Ishikawa (cell line): ENCODE measurements at regions not wholly inside any gene's neighbourhood (a gene's known extent, or its start where the extent isn't known, plus 50 kb on each side); places are given as distances from the start of the nearest gene placed in this dataset.

Experiments used
- CEBPB ChIP-seq: IDR thresholded peaks from 2 replicates; pipeline ENCODE4 v1.6.1; 2012
- CREB1 ChIP-seq: IDR thresholded peaks from 2 replicates; pipeline ENCODE4 v1.6.1; 2012; ENCODE audit warnings: low read depth
- EGR1 ChIP-seq: IDR thresholded peaks from 2 replicates; pipeline ENCODE4 v1.6.1; 2012
- EP300 ChIP-seq: IDR thresholded peaks from 2 replicates; pipeline ENCODE4 v1.6.1; 2012; ENCODE audit warnings: borderline replicate concordance
- FOXM1 ChIP-seq: IDR thresholded peaks from 2 replicates; pipeline ENCODE4 v1.6.1; 2012; ENCODE audit warnings: low read depth, borderline replicate concordance
- NFIC ChIP-seq: IDR thresholded peaks from 2 replicates; pipeline ENCODE4 v1.6.1; 2012
- RAD21 ChIP-seq: IDR thresholded peaks from 2 replicates; pipeline ENCODE4 v1.6.1; 2012; ENCODE audit warnings: low read depth
- TAF1 ChIP-seq: IDR thresholded peaks from 2 replicates; pipeline ENCODE4 v1.6.1; 2012; ENCODE audit warnings: low read depth, mild to moderate bottlenecking
- TCF12 ChIP-seq: IDR thresholded peaks from 2 replicates; pipeline ENCODE4 v1.6.1; 2012; ENCODE audit warnings: low read depth
- TEAD4 ChIP-seq: IDR thresholded peaks from 2 replicates; pipeline ENCODE4 v1.6.1; 2012
- YY1 ChIP-seq: IDR thresholded peaks from 2 replicates; pipeline ENCODE4 v1.6.1; 2012; ENCODE audit warnings: low read depth
- ZBTB7A ChIP-seq: IDR thresholded peaks from 2 replicates; pipeline ENCODE4 v1.6.1; 2012; ENCODE audit warnings: low read depth
- TF ChIP-seq, protein P1 (sequence below): IDR thresholded peaks from 2 replicates; pipeline ENCODE4 v1.6.1; 2012; ENCODE audit warnings: low read depth, mild to moderate bottlenecking
- TF ChIP-seq, protein P2 (sequence below): IDR thresholded peaks from 2 replicates; pipeline ENCODE4 v1.6.1; 2012
- TF ChIP-seq, protein P3 (sequence below): IDR thresholded peaks from 2 replicates; pipeline ENCODE4 v1.6.1; 2012

DNA sequence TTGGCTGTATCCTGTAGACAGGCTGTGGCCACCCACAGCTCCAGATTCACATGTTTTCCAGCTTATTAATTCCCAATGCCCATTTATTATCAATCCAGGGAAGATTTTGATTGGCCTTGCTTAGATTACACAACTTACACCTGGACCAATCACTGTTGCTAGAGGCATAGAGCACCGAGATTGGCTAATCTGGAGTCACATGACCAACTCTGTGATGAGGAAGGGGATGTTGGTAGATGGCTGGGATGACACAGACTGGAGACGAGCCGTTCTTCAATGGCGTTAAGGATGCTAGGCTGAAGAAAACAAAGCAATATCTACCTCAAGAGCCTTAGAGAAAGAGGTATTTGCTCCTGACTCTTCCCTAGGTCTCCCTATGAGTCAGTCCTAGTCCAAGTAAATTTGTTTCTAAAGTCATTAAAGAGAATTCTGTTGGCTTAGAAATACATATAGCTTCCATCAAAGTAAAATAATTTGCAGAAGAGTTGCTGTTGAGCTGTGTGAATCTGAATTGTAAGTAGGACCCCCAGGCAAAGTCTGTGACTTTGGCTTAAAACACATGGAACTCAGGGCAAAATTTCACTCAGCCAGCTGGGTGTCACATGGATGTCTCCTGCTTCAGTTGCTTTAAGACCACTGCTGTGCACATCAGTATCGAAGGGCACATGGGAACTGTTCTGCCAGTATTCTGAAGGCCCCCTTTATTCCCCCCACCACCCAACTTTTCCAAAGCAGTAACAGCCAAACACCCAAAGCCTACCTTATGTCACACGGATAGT lies 326.4 kb upstream of the KLF4 start:
- TF ChIP-seq TAF1 (no peak), RAD21 (no peak), EGR1 (no peak)

DNA sequence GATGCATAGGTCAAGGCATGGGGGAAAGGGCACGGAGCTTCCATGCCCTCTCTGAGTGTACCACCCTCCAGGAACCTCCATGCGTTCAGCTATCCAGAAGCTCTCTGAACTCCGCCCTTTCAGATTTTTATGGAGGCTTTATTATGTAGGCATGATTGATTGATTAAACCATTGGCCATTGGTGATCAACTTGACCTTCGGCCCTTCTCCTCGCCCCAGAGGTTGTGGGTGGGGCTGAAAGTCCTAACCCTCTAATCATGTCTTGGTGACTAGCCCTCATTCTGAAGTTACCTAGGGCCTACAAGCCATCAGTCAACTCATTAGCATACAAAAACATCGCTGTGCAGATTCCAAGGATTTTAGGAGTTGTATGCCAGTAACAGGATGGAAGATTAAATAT lies 323.7 kb upstream of the KLF4 start:
- TF ChIP-seq EGR1 (no peak), ZBTB7A (no peak), CREB1 (no peak), TCF12 (no peak), YY1 (no peak), TEAD4 (no peak), CEBPB (no peak), RAD21 (no peak), NFIC (no peak), FOXM1 (no peak), EP300 (no peak), TAF1 (no peak)
- TF ChIP-seq, protein P1, sequence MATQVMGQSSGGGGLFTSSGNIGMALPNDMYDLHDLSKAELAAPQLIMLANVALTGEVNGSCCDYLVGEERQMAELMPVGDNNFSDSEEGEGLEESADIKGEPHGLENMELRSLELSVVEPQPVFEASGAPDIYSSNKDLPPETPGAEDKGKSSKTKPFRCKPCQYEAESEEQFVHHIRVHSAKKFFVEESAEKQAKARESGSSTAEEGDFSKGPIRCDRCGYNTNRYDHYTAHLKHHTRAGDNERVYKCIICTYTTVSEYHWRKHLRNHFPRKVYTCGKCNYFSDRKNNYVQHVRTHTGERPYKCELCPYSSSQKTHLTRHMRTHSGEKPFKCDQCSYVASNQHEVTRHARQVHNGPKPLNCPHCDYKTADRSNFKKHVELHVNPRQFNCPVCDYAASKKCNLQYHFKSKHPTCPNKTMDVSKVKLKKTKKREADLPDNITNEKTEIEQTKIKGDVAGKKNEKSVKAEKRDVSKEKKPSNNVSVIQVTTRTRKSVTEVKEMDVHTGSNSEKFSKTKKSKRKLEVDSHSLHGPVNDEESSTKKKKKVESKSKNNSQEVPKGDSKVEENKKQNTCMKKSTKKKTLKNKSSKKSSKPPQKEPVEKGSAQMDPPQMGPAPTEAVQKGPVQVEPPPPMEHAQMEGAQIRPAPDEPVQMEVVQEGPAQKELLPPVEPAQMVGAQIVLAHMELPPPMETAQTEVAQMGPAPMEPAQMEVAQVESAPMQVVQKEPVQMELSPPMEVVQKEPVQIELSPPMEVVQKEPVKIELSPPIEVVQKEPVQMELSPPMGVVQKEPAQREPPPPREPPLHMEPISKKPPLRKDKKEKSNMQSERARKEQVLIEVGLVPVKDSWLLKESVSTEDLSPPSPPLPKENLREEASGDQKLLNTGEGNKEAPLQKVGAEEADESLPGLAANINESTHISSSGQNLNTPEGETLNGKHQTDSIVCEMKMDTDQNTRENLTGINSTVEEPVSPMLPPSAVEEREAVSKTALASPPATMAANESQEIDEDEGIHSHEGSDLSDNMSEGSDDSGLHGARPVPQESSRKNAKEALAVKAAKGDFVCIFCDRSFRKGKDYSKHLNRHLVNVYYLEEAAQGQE, result no peak
- TF ChIP-seq, protein P2, sequence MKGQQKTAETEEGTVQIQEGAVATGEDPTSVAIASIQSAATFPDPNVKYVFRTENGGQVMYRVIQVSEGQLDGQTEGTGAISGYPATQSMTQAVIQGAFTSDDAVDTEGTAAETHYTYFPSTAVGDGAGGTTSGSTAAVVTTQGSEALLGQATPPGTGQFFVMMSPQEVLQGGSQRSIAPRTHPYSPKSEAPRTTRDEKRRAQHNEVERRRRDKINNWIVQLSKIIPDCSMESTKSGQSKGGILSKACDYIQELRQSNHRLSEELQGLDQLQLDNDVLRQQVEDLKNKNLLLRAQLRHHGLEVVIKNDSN, result no peak
- TF ChIP-seq, protein P3, sequence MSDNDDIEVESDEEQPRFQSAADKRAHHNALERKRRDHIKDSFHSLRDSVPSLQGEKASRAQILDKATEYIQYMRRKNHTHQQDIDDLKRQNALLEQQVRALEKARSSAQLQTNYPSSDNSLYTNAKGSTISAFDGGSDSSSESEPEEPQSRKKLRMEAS, result no peak

DNA sequence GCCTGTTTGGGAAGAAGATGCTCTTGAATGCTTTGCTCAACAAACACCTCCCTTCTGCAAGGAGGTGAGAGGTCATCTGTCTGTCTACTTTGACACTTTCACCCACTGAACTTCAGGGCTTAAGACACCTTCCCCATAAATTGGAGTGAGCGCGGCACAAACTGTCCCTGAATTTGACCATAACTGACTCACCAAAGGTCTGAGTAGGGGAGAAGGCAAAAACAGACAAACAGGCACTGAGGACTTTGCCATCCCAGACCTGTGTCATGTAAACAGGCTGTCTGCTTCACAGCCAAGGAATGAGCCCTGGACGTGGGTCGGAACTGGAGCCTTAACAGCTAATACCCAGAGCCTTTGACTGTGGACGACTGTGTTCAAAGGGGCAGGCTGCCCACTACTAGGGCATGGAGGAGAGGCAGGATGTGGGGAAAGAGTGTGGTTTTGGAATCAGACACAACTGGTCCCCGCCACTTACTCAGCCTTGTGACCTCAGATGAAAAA lies 320.9 kb upstream of the KLF4 start:
- TF ChIP-seq FOXM1 (no peak), CEBPB (no peak), ZBTB7A (no peak), TEAD4 (no peak), TCF12 (no peak), YY1 (no peak), EP300 (no peak), TAF1 (no peak)
- TF ChIP-seq, protein P2, result no peak
- TF ChIP-seq, protein P1, result no peak

DNA sequence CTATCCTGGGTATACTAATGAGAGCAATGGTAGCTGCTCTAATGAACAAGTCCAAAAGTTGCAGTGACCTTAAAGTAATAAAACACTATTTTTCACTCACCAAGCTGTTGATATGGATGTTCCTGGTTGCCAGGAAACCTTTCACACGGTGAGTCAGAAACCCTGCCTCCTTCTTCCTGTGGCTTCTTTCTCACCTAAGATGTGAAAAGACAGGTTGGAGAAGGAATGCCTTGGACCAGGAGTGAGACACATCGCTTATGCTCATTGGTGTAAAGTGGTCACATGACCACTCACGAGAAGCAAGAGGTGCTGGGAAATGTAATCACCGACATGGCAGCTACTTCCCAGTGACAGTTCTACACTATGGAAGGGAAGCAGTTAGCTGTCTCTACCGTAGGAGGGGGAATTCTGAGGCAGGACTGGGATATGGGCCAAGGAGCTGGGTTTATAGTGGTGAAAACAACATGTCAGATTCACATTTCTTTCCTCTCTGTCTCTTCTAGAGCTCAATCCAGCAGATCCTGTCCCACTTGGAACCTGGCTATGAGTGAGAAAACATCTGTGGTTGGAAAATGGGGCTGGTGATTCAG lies 320.4 kb upstream of the KLF4 start:
- TF ChIP-seq YY1 (no peak), EP300 (no peak), TCF12 (no peak), CREB1 (no peak), TEAD4 (no peak), RAD21 (no peak), NFIC (no peak), TAF1 (no peak), EGR1 (no peak), CEBPB (no peak), FOXM1 (no peak), ZBTB7A (no peak)
- TF ChIP-seq, protein P2, result no peak
- TF ChIP-seq, protein P1, result no peak
- TF ChIP-seq, protein P3, result no peak
